ENCODE measurements at regions not wholly inside any gene's neighbourhood (a gene's known extent, or its start where the extent isn't known, plus 50 kb on each side); places are given as distances from the start of the nearest gene placed in this dataset.
A peak's percentile ranks its signal among the peaks of the same experiment; 100 is the strongest.

DNA sequence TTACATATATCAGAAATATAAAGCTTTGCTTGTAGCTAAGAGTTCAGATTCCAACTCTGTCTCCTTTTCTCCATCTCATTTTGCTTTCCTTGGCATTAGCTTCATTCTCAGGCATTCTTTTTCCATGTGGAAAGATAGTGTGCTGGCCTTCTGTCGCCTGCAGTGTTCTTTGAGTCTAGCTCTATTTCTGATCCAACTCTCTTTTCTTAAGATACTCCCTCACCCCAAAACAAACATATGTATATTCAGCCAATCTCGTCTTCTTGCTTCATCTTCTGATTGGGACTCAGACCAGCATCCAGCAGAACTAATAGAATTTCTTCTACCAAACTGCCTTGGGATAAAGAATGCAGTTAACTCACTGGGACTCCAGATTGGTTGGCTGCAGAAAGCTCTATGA is 532.2 kb downstream of the MID1IP1 start:
- TF ChIP-seq, protein P1, sequence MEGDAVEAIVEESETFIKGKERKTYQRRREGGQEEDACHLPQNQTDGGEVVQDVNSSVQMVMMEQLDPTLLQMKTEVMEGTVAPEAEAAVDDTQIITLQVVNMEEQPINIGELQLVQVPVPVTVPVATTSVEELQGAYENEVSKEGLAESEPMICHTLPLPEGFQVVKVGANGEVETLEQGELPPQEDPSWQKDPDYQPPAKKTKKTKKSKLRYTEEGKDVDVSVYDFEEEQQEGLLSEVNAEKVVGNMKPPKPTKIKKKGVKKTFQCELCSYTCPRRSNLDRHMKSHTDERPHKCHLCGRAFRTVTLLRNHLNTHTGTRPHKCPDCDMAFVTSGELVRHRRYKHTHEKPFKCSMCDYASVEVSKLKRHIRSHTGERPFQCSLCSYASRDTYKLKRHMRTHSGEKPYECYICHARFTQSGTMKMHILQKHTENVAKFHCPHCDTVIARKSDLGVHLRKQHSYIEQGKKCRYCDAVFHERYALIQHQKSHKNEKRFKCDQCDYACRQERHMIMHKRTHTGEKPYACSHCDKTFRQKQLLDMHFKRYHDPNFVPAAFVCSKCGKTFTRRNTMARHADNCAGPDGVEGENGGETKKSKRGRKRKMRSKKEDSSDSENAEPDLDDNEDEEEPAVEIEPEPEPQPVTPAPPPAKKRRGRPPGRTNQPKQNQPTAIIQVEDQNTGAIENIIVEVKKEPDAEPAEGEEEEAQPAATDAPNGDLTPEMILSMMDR (IDR thresholded peaks at IDR 0.05) = no peak
- ATAC-seq (ENCODE audit: low read depth) = no peak
- Mint-ChIP-seq H3K9me3 (no peaks in the 10 kb centered on the region), H3K4me1 (peaks cover 42% of the 10 kb centered on the region), H3K27me3 (no peaks in the 10 kb centered on the region), H3K4me3 (no peak overlapping the region), H3K36me3 (ENCODE audit: low read depth) (no peaks in the 10 kb centered on the region), H3K27ac (no peak overlapping the region)
- no peak for DNase-seq
- ChIA-PET POLR2A (no interaction called here), CTCF (no interaction called here)
- intact Hi-C loops (cut with micrococcal nuclease) = no loop called here

- intact Hi-C loops (cut with micrococcal nuclease) = no loop called here
- no peak for ATAC-seq (ENCODE audit: low read depth)
- no peaks in the 10 kb centered on the region for H3K9me3 Mint-ChIP-seq
Measured at GRCh38 chrX:39335513-39336235, 534.4 kb downstream of the MID1IP1 start.

DNA sequence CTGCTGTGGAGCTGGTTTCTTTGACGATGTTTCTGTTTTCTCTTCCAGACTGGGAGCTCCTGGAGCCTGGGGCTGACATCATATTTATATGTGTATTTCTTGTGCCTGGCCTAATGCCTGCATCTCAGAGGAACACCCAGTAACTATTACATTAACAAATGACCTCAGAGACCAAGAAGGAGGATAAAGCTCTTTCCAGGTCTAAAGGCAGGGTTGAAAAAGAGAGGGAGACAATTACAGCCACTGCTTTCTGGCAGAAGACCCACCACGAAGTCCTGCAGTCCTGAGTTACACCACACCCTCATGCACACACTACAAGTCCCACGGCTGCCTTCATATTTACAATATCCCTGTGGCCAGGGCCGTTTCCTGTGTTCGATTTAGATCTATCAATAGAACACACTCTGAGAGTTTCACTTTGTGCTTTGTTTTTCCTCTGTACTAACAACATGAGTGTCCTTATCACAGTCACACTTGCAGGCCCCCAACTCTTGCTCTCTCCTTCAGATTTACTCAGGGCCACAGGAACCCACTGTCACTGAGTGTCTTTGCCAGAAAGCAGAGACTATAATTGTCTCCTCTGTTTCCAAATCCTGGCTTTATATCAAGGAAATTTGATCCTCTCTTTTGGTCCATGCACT is 535.5 kb downstream of the MID1IP1 start:
- ATAC-seq (ENCODE audit: low read depth) = no peak
- ChIA-PET POLR2A (no interaction called here), CTCF (no interaction called here)
- intact Hi-C loops (cut with micrococcal nuclease) = no loop called here
- Mint-ChIP-seq H3K4me1 (peaks cover 27% of the 10 kb centered on the region), H3K27me3 (peaks cover 6% of the 10 kb centered on the region), H3K9me3 (no peaks in the 10 kb centered on the region), H3K36me3 (ENCODE audit: low read depth) (no peaks in the 10 kb centered on the region), H3K27ac (no peak overlapping the region), H3K4me3 (peak overlapping the region; percentile 5)
- TF ChIP-seq, protein P1 (IDR thresholded peaks at IDR 0.05) = no peak
- DNase-seq = no peak

More at GRCh38 chrX:39335513-39336235, 534.4 kb downstream of the MID1IP1 start:
- no peaks in the 10 kb centered on the region for H3K36me3 Mint-ChIP-seq (ENCODE audit: low read depth)
- TF ChIP-seq, protein P1 (IDR thresholded peaks at IDR 0.05) = no peak
- no peaks in the 10 kb centered on the region for H3K27me3 Mint-ChIP-seq
- peaks cover 37% of the 10 kb centered on the region for H3K4me1 Mint-ChIP-seq
- DNase-seq = no peak
- H3K27ac Mint-ChIP-seq = no peak overlapping the region
- H3K4me3 Mint-ChIP-seq = no peak overlapping the region
- ChIA-PET POLR2A (no interaction called here), CTCF (no interaction called here)

DNA sequence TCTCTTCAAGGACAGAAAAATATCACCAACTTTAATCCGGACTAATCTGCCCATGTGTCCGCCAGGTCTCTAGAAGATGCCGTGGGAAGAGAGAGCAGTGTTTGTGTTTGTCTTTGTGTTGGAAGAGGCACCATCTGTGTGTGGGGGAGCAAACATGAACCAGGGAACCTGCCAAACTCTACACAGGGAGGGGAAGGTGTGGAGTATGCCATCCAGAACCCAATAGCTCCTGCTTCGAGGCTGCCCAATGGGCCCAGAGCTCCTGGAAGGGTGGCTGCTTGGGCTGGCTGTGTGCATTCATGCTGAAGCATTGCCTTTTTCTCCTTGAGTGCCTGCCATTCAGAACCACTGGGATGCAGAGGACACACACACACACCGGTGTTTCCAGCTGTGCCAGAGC is 536.2 kb downstream of the MID1IP1 start:
- DNase-seq = no peak
- ATAC-seq (ENCODE audit: low read depth) = no peak
- Mint-ChIP-seq H3K4me3 (no peak overlapping the region), H3K9me3 (no peaks in the 10 kb centered on the region), H3K4me1 (peaks cover 23% of the 10 kb centered on the region), H3K27ac (peak overlapping the region; percentile 3), H3K27me3 (peaks cover 7% of the 10 kb centered on the region), H3K36me3 (ENCODE audit: low read depth) (no peaks in the 10 kb centered on the region)
- intact Hi-C loops (cut with micrococcal nuclease) = no loop called here
- POLR2A ChIA-PET = no interaction called here
- CTCF ChIA-PET = no interaction called here
- TF ChIP-seq, protein P1 (IDR thresholded peaks at IDR 0.05) = no peak

DNA sequence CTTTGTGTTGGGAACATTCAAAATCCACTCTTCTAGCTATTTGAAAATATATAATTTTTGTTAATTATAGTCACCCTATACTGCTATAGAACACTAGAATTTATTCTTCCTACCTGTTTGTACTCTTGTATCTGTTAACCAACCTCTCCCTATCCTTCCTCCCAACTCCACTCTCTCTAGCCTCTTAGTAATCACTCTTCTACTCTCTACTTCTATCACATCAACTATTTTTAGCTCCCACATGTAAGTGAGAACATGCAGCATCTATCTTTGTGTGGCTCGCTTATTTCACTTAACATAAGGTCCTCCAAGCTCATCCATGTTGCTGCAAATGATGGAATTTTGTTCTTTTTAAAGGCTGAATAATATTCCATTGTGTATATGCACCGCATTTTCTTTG is 537.3 kb downstream of the MID1IP1 start:
- H3K27ac Mint-ChIP-seq = no peak overlapping the region
- intact Hi-C loops (cut with micrococcal nuclease) = no loop called here
- peaks cover 23% of the 10 kb centered on the region for H3K4me1 Mint-ChIP-seq
- ChIA-PET CTCF (no interaction called here), POLR2A (no interaction called here)
- ATAC-seq (ENCODE audit: low read depth) = no peak
- peaks cover 7% of the 10 kb centered on the region for H3K27me3 Mint-ChIP-seq
- no peaks in the 10 kb centered on the region for H3K9me3 Mint-ChIP-seq
- H3K4me3 Mint-ChIP-seq = no peak overlapping the region
- no peak for DNase-seq
- H3K36me3 Mint-ChIP-seq (ENCODE audit: low read depth) = no peaks in the 10 kb centered on the region
- TF ChIP-seq, protein P1 (IDR thresholded peaks at IDR 0.05) = no peak
